Activated CD4-positive, alpha-beta T cell treated with anti-CD3 and anti-CD28 coated beads, Interleukin-2, amount 50 U/mL, for 1 hour (primary cell): ENCODE measurements at regions not wholly inside any gene's neighbourhood (a gene's known extent, or its start where the extent isn't known, plus 50 kb on each side); places are given as distances from the start of the nearest gene placed in this dataset.

ENCODE experiments used
- DNase-seq: peaks from one replicate; pipeline ENCODE4 v3.0.0-alpha.2; 2020

DNA sequence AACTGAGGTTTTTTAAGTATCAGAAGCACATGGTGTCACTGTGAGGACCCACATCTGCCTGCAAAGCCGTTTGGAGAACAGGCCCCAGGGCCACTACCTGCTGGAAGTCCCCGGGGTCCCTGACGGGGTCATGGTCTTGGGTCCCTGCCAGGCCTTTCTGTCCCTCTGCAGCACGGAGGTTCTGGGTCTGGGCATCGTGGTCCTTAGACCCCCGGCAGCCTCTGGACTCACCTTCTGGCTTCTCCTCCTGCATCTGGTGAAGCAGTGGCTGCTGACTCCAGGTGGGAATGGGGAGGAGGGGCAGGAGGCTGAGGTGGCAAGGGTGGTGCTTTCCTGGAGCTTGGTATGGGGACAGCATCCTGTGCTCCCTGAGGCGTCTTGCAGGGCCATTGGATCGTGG, 198.6 kb downstream of the TEX29 start:
- no peak for DNase-seq

GRCh38 chr13:111519490-111520170, 199.2 kb downstream of the TEX29 start:
- no peak for DNase-seq

GRCh38 chr13:111521030-111521429, 200.6 kb downstream of the TEX29 start:
- DNase-seq = no peak

DNA sequence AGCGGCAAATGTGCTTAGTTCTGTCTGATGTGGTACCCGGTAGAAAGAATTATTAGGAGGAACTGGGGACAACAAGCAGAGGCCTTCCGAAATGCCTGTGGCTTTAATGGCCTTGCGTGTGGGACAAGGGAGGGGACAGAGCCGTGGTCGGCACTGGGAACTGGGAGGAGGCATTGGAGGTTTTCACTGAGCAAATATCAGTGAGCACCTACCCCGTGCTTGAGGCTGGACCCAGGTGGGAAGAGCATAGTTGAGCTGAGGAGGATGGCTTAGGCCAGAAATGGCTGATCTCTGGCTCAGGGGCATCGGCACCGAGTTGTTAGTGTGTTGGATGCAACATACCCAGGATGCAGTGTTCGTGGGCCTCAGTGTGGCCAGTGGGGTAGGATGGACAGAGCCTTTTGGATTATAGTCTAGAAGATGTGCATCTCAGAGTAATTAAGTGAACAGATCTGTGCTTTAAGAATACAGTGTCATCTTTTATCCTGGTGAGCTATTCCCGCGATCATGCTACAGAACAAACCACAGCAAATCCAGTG, 201.3 kb downstream of the TEX29 start:
- DNase-seq = no peak

DNA sequence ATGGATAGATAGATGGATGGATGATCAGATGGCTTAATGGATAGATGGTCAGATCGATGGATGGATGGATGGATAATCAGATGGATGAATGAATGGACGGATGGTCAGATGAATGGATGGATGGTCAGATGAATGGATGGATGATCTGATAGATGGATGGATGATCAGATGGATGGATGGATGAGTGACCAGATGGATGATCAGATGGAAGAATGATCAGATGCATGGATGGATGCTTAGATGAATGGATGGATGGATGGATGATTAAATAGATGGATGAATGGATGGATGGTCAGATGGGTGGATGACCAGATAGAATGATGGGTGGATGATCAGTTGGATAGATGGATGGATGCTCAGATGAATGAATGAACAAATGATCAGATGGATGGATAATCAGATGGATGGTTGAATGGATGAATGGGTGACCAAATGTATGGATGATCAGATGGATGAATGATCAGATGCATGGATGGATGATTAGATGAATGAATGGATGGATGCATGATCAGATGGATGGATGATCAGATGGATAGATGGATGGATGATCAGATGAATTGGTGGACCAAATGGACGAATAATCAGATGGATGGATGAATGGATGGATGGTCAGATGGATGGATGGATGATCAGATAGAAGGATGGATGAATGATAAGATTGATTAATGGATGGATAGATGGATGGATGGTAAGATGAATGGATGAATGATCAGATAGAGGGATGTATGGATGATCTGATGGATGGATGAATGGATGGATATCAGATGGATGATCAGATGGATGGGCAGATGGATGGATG, 205.1 kb downstream of the TEX29 start:
- DNase-seq = no peak

- no peak for DNase-seq
Observed at GRCh38 chr13:111526922-111527321, 206.5 kb downstream of the TEX29 start.

- no peak for DNase-seq
Observed at GRCh38 chr13:111527614-111528229, 207.3 kb downstream of the TEX29 start.

DNA sequence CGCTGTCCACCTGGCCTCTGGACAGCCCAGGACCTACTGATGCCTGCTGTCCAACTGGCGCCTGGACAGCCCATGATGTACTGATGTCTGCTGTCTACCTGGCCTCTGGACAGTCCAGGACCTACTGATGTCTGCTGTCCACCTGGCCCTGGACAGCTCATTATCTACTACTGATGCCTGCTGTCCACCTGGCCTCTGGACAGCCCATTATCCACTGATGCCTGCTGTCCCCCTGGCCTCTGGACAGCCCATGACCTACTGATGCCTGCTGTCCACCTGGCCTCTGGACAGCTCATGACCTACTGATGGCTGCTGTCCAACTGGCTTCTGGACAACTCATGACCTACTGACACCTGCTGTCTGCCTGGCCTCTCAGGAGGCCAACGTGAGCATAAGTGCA, 208.1 kb downstream of the TEX29 start:
- no peak for DNase-seq

- DNase-seq = no peak
Observed at GRCh38 chr13:111530137-111530870, 209.9 kb downstream of the TEX29 start.

DNA sequence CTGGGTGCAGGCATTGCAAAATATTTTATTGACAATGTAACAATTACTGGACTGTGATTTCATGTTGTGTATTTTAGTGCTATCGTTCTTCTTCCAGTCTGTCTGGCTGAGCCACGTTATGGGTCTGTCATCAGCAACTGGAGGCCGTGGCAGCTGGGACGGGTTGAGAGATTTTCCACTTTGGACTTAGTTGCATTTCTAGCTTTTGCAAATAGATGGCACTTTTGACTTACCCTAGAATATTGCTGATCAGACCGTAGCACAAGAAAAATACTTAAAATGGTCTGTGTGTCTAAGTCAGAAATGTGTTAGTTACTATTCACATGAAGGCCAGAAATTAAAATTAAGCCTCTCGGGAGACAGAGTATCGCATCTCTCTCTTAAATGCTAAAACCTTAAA, 211.1 kb downstream of the TEX29 start:
- DNase-seq = no peak

- DNase-seq = no peak
Observed at GRCh38 chr13:111532111-111532510, 211.7 kb downstream of the TEX29 start.

- DNase-seq = no peak
Observed at GRCh38 chr13:111533900-111534683, 213.7 kb downstream of the TEX29 start.

DNA sequence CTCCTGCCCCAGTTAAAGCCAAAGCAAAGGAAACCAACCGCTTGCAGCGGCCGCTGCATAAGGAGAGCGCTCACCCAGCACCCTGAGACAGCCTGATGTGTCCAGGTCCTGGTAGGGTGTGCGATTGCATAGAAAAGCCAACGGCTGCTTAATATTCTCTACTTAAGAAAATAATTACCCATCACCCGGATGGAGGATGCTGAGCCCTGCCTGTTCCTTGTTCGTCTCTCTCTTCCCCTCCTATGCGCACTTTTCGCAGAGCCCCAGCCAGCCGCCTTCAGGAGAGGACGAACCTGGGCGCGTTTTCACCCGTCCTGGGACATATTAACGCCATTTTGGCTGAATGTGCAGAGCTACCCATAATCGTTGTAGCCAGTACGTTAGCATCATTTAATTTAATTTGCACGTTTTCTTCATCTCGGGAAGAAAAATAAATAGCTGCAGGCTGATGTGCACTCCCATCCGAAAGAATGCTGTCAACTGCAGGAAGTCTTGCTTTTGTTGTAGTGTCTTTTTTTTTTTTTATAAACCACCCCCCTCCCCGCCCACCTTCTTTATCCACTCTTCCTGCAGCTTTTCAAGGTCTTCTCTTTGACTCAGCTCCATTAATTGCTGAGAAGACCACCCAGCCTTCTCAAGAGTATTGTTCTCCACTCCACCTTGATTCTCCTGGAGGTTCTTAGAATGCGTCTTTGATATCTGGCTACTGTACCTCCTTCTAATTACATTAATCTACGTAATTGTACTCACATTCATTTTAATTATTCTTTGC, 214.5 kb downstream of the TEX29 start:
- DNase-seq = no peak

GRCh38 chr13:111535523-111535811, 215.0 kb downstream of the TEX29 start:
- DNase-seq = no peak

- no peak for DNase-seq
Observed at GRCh38 chr13:111536075-111536642, 215.7 kb downstream of the TEX29 start.

- no peak for DNase-seq
Observed at GRCh38 chr13:111537115-111537728, 216.8 kb downstream of the TEX29 start.

GRCh38 chr13:111537843-111538499, 217.5 kb downstream of the TEX29 start:
- no peak for DNase-seq

GRCh38 chr13:111539252-111539651, 218.8 kb downstream of the TEX29 start:
- DNase-seq = no peak

DNA sequence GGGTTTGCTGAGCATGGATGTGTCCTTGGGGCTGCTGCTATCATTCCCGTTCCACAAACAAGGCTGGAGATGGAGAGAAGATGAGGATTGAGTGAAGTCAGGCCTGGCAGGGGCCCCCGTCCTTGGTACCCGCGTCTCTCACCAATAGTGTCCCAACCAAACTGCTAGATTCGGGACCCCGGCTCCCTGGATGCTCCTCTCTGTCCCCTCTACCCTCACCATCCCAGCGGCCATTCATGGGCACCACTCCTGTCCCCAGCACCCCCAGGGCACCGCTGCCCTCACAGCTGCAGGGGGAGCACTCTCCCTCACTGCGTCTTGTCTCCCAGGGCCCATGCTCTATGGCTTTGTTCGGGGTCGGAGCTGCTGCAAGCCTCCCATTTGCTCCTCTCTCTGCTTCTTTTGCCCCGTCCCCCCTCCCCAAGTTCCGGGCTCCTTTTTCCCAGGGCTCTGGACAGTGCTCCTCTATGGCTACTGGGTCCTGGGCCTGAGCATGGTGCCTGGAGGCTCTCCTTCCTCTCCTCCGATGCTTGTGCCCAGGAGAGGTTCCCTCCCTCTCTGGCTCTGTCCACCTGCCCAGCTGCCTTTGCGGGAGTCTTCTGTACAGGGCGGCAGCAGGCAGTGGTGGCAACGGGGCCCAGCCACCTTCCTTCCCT, 219.5 kb downstream of the TEX29 start:
- no peak for DNase-seq

- no peak for DNase-seq
Observed at GRCh38 chr13:111540486-111540885, 220.0 kb downstream of the TEX29 start.
